ENCODE measurements at regions not wholly inside any gene's neighbourhood (a gene's known extent, or its start where the extent isn't known, plus 50 kb on each side); places are given as distances from the start of the nearest gene placed in this dataset.

DNA sequence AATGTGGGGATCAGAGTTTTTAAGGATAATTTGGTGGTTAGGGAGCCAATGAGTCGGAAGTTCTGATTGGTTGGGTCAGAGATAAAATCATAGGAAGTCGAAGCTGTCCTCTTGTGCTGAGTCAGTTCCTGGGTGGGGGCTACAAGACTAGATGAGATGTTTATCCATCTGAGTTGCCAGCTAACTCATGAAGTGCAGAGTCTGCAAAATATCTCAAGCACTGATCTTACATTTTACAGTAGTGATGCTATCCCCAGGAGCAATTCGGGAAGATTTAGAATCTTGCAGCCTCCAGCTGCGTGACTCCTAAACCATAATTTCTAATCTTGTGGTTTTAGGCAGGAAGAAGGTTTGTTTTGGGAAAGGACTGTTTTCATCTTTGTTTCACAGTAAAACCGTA is 565.8 kb upstream of the SPANXN1 start:
- no peak for DNase-seq (ENCODE audit: low read depth, low spot score)
- TF ChIP-seq, protein P1, sequence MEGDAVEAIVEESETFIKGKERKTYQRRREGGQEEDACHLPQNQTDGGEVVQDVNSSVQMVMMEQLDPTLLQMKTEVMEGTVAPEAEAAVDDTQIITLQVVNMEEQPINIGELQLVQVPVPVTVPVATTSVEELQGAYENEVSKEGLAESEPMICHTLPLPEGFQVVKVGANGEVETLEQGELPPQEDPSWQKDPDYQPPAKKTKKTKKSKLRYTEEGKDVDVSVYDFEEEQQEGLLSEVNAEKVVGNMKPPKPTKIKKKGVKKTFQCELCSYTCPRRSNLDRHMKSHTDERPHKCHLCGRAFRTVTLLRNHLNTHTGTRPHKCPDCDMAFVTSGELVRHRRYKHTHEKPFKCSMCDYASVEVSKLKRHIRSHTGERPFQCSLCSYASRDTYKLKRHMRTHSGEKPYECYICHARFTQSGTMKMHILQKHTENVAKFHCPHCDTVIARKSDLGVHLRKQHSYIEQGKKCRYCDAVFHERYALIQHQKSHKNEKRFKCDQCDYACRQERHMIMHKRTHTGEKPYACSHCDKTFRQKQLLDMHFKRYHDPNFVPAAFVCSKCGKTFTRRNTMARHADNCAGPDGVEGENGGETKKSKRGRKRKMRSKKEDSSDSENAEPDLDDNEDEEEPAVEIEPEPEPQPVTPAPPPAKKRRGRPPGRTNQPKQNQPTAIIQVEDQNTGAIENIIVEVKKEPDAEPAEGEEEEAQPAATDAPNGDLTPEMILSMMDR (conservative IDR thresholded peaks at IDR 0.05), result no peak
- peaks cover 17% of the 10 kb centered on the region for H3K9me3 Mint-ChIP-seq
- H3K4me3 Mint-ChIP-seq, result no peak overlapping the region
- H3K27ac Mint-ChIP-seq (ENCODE audit: unreplicated experiment), result no peak overlapping the region
- H3K36me3 Mint-ChIP-seq (ENCODE audit: low read depth), result no peaks in the 10 kb centered on the region
- no peaks in the 10 kb centered on the region for H3K27me3 Mint-ChIP-seq (ENCODE audit: low read depth)
- H3K4me1 Mint-ChIP-seq, result no peaks in the 10 kb centered on the region

DNA sequence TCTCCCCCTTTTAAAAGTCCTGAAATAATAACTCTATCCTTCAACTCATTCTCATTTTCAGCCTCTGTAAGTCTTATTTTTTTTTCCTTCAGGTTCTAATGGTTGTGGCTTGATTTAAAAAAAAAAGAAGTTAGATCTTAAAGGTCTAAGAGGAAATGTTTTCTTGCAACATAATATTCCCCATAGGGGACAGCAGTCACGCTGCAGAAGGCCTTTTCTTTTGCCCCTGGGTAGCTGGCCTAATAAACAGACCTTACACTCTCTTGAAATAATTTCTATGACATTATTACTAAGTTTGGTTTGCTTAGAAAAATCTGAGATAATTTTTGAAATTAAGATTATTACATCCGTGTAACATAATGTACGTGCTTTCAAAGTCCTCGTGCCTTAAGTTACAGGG is 564.1 kb upstream of the SPANXN1 start:
- TF ChIP-seq, protein P1 (conservative IDR thresholded peaks at IDR 0.05), result no peak
- Mint-ChIP-seq H3K4me1 (no peaks in the 10 kb centered on the region), H3K9me3 (peaks cover 17% of the 10 kb centered on the region), H3K27ac (ENCODE audit: unreplicated experiment) (no peak overlapping the region), H3K36me3 (ENCODE audit: low read depth) (no peaks in the 10 kb centered on the region), H3K27me3 (ENCODE audit: low read depth) (no peaks in the 10 kb centered on the region), H3K4me3 (no peak overlapping the region)
- no peak for DNase-seq (ENCODE audit: low read depth, low spot score)

DNA sequence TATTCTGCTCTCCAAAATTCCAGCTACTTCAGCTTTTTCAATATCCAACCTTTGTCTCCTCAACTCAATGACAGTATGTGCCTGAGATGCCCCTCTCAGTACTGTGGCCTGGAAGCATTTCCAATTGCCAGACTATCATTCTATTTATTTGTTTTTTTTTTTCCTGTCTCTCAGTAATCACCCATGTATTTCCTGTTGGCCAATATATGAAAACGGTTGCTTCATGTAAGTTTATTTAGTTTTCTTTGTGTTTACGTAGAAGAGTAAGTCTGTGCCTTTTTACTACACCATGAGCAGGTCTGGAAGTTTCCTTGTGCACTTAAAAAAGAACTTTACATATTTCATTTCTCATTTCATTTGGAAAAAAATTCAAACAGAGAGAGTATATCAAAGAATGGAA is 537.5 kb upstream of the SPANXN1 start:
- H3K9me3 Mint-ChIP-seq, result peaks cover 11% of the 10 kb centered on the region
- TF ChIP-seq, protein P1 (conservative IDR thresholded peaks at IDR 0.05), result no peak

DNA sequence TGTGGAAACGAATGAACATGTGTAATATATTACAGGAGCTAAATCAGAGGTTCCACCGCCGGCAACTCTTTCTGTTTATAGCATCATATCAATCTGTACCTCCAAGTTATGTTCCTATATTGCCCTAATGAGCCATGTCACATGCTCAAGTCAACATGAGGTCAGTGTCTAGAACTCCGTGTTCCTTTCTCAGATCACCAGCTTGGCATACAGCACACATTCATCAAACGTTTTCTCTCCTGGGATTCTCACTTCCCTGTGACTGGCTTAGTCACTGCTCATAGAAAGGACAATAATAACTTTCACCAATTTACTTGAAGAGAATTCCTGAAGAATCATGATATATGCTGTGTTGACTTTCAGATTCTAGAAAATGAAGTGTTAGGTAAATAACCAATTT is 532.0 kb upstream of the SPANXN1 start:
- Mint-ChIP-seq H3K27me3 (ENCODE audit: low read depth) (no peaks in the 10 kb centered on the region), H3K4me3 (no peak overlapping the region), H3K4me1 (peaks cover 4% of the 10 kb centered on the region), H3K36me3 (ENCODE audit: low read depth) (no peaks in the 10 kb centered on the region), H3K27ac (ENCODE audit: unreplicated experiment) (no peak overlapping the region), H3K9me3 (peaks cover 4% of the 10 kb centered on the region)
- no peak for DNase-seq (ENCODE audit: low read depth, low spot score)
- TF ChIP-seq, protein P1 (conservative IDR thresholded peaks at IDR 0.05), result no peak

More for the DNA sequence above, 537.5 kb upstream of the SPANXN1 start:
- no peaks in the 10 kb centered on the region for H3K36me3 Mint-ChIP-seq (ENCODE audit: low read depth)
- DNase-seq (ENCODE audit: low read depth, low spot score), result no peak
- H3K27ac Mint-ChIP-seq (ENCODE audit: unreplicated experiment), result no peak overlapping the region
- no peaks in the 10 kb centered on the region for H3K4me1 Mint-ChIP-seq
- H3K4me3 Mint-ChIP-seq, result no peak overlapping the region
- peaks cover 3% of the 10 kb centered on the region for H3K27me3 Mint-ChIP-seq (ENCODE audit: low read depth)

DNA sequence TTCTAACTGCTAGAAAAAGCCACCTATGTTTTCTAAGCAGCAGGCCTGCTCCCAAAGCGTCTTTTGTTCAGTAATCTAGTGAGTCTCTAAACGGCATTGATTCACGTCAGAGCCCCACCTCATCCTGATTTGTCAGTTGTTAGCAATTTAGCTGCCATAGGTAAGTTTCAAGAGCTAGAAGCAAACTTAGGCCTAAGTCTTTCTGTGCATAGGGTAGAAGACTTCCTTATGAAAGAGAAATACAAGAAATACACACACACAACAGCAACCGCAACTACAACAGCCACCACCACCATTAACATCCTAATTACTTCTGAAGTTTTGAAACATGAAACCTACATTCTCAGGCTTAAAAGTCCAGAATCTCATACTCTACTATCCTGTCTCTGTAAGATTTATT is 531.1 kb upstream of the SPANXN1 start:
- TF ChIP-seq, protein P1 (conservative IDR thresholded peaks at IDR 0.05), result no peak
- peaks cover 4% of the 10 kb centered on the region for H3K4me1 Mint-ChIP-seq
- no peaks in the 10 kb centered on the region for H3K36me3 Mint-ChIP-seq (ENCODE audit: low read depth)
- no peak overlapping the region for H3K4me3 Mint-ChIP-seq
- H3K27ac Mint-ChIP-seq (ENCODE audit: unreplicated experiment), result no peak overlapping the region
- H3K9me3 Mint-ChIP-seq, result no peaks in the 10 kb centered on the region
- H3K27me3 Mint-ChIP-seq (ENCODE audit: low read depth), result no peaks in the 10 kb centered on the region
- no peak for DNase-seq (ENCODE audit: low read depth, low spot score)

DNA sequence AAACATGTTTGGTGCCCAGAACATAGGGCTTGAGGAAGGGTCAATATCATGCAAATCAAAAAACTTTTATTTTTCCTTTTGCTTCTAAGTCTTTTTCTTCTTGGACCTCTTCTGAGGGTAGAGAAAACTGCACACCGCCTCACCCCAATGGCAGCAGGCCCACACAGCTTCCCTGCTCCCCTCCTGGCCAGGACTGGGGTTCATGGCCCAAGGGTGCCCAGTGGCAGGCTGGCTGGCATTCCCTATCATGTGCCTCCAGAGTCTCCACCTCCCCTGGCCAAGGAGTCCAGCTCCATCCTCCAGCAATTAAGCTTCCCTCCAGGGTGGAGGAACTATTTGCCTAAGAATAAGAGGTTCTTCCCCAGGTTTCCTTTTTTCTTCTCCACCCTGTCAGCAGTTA is 529.6 kb upstream of the SPANXN1 start:
- Mint-ChIP-seq H3K27ac (ENCODE audit: unreplicated experiment) (no peak overlapping the region), H3K9me3 (peaks cover under 1% of the 10 kb centered on the region), H3K4me1 (peaks cover 4% of the 10 kb centered on the region), H3K4me3 (no peak overlapping the region), H3K27me3 (ENCODE audit: low read depth) (no peaks in the 10 kb centered on the region), H3K36me3 (ENCODE audit: low read depth) (peaks cover under 1% of the 10 kb centered on the region)
- TF ChIP-seq, protein P1 (conservative IDR thresholded peaks at IDR 0.05), result no peak
- no peak for DNase-seq (ENCODE audit: low read depth, low spot score)

Data from neural crest cell (in vitro differentiated cells).